ENCODE measurements at regions not wholly inside any gene's neighbourhood (a gene's known extent, or its start where the extent isn't known, plus 50 kb on each side); places are given as distances from the start of the nearest gene placed in this dataset.

DNA sequence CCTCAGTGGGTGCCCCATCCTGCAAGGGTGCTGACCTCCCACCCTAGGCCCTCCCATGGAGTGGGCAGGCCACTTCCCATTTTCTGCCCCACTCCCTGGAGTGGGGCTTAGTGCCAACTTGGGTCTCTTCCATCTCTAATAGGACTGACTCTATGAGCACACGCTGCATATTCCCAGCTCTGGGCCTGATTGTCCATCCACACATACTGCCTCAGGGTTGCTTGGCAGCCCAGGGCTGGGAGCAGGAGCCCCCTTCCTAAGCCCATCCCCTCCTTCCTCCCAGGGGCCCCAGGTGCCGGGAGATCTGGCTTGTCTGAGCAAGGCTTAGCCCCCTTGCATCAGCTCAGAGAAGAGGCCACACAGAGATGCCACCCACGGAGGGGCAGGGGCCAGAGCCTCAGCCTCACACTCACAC is 55.1 kb downstream of the PJA1 start:
- DNase-seq (ENCODE audit: low spot score), result no peak

DNA sequence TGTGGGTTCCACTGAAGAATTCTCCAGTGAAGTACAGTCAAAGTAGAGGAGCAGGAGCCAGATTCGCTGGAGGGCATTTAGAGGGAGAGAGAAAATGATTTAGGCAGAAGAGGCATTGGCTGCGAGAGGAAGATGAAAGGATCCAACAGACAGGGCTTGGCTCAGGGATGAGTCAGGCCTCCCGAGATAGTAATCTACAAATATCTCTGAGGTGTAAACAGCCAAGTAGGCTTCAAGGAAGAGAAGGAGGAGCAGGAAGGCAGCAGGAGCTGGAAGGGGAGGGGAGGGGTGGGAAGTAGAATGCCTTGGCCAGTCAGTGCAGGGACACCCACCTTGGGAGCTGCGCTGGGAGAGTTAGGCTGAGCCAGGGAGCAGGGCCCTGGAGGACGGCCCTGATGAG is 55.5 kb downstream of the PJA1 start:
- DNase-seq (ENCODE audit: low spot score), result peak; percentile 58

DNA sequence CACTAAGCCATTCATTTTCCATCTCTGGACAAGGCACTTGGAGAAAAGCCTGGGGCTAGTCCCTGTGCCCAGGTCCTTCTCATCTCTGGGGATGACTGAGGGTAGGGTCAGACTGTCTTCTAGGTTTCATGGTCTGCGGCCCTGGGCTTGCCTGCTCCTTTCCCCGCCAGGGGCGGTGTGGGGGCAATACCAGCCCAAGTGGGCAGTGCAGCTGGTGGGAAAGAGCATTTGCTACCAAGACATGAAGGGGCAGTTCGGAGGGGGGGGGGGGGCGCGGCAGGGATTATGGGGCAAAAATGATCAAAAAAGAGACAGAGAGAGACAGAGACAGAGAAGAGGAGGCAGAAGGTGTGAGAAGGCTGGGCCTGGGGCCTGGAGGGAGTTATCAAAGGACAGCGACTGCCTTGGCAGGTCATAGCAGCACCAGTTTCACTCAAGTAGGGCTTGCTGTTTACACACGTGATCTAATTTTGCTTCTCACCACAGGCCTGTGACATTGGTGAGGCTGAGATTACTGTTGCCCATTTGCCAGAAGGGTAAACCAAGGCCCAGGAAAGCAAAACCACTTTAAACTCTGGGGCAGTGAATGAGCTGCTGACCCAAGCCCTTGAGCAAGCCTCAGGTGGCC is 56.1 kb downstream of the PJA1 start:
- DNase-seq (ENCODE audit: low spot score), result no peak

GRCh38 chrX:69107747-69108401 is 57.4 kb downstream of the PJA1 start:
- DNase-seq (ENCODE audit: low spot score), result no peak

- no peak for DNase-seq (ENCODE audit: low spot score)
Measured at GRCh38 chrX:69107231-69107739, 58.0 kb downstream of the PJA1 start.

- DNase-seq (ENCODE audit: low spot score), result no peak
Measured at GRCh38 chrX:69104756-69105434, 60.4 kb downstream of the PJA1 start.

GRCh38 chrX:69103539-69103938 is 61.7 kb downstream of the PJA1 start:
- no peak for DNase-seq (ENCODE audit: low spot score)

GRCh38 chrX:69102612-69103194 is 62.5 kb downstream of the PJA1 start:
- no peak for DNase-seq (ENCODE audit: low spot score)

GRCh38 chrX:69101683-69102251 is 63.5 kb downstream of the PJA1 start:
- DNase-seq (ENCODE audit: low spot score), result no peak

DNA sequence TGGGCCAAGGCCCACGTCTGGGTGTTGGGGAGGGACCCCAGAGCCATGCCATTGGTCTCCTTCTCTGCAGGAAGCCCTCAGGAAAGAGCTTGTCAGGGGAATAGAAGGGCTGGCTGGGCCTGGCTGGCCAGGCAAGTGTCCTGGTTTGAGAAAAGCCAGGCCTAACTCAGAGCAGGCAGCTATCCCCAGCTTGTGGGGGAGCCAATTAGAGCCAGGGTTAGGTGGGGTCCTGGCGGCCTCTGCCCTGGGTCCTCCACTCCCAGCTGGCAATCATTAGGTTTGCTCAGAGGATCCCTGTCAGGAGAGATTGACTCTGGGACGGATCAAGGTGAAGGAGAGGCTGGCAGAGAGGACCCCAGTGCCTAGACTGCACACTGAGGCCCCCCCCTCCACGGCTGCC is 64.8 kb downstream of the PJA1 start:
- no peak for DNase-seq (ENCODE audit: low spot score)

DNA sequence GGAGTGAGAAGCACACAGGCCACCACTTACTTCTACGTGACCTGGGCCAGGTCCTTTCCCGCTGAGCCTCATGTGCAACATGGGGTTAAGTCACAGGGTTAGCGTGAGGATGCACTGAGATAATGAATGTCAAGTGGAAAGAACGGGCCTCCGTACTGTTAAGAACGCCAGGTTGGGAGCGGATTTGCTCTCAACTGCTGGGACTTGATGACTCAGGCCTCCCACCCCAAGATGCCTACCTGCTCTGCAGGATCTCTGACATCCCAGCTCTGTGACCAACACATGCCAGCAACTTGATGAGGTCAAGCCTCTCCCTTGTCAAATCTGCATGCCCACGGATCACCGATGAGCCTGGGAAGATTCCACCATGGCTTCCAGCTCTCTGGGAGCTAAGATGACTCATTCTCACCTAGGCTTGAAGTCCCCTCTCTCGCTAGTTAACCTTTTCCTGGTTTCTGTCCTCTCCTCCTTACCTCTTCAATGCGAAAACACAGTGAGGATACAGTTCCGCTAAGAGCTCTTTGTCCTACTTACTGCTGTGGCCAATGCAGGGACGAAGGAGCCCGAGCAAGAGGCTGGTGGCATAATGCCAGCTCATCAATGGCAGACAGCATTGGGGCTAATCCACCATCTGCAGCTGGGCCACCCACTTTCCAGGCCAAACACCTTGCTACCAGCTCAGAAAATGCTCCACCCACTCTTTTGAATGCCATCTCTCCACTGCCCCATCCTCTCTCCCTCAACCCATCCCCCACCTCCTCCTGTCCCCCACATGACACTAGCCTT is 67.6 kb downstream of the PJA1 start:
- no peak for DNase-seq (ENCODE audit: low spot score)

GRCh38 chrX:69096963-69097362 is 68.3 kb downstream of the PJA1 start:
- no peak for DNase-seq (ENCODE audit: low spot score)

GRCh38 chrX:69094977-69095669 is 70.1 kb downstream of the PJA1 start:
- no peak for DNase-seq (ENCODE audit: low spot score)

DNA sequence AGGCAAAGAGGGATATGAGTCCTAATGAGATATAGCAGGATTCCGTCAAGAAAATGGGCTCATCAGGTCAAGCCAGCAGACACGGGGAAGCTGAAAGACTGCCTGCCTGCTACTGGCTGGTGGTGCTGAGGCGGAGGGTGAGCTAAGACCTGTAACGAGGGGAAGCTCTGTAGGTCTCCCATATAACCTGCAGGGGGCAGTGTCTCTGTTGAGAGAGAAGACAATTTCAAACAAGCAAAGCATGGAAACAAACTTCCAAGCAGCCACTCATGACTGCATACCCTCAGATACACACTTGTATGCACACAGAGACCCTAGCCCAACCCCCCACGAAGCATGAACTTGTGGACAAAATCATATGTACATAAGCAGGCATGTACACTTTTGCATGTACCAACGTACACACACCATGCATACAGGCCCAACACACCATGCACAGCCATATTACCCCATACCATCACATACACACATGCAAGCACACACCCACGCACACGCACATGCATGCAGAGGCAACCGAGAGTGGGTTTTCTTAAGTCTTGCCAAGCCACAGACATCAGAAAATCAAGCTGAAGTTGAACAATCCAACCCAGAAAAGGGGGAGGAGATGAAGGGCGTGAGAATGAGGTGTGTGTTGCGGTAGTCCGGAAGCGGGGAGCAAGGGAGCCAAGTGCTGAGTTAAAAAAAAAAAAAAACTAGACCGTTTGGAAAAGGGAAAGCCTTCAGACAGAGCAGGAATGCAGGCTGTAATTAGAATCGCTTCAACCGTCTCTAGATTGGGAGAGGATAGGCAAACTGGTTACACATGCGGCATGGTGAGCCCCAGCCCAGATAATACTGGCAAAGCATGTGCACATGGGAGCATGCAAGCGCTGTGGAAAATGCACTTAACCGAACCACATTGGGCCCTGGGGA is 71.0 kb downstream of the PJA1 start:
- DNase-seq (ENCODE audit: low spot score), result peak; percentile 1

DNA sequence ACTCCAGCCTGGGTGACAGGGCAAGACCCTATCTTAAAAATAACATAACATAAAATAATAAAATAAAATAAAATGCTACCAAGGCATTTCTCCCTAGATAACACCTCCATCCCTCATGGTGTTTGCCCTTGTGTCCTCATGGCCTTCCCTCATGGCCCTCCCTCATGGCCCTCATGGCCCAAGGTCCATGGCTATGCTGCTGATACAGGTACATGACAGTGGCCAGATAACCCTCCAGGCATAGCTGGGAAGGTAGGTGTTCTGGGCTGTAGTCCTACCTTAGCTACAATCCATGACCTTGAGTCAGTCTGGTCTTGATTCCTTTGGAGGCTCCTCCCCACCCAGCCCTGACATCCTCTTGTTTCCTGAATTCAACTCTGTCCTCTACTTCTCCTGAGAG is 75.2 kb downstream of the PJA1 start:
- no peak for DNase-seq (ENCODE audit: low spot score)

DNA sequence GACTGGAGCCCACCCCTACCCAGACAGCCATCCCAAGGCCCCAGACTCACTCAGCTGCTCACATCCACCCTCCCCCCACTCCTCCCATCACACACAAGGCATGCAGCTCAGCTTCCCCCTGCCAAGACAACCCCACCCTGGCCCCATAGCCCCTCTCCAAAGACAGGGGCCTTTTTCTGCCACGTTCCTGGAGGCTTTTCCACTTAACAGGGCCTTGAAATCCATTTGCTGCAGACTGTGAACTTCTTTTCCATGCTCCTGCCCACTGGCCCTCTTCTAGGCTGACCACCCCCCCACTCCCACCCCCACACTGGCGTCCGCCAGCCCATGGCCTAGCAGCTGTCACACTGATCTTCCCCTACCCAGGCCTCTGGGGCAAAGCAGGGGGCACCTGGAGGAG is 76.0 kb downstream of the PJA1 start:
- DNase-seq (ENCODE audit: low spot score), result no peak

GRCh38 chrX:69088171-69088938 is 76.9 kb downstream of the PJA1 start:
- no peak for DNase-seq (ENCODE audit: low spot score)

- no peak for DNase-seq (ENCODE audit: low spot score)
Measured at GRCh38 chrX:69085826-69086225, 79.4 kb downstream of the PJA1 start.

- DNase-seq (ENCODE audit: low spot score), result no peak
Measured at GRCh38 chrX:69085151-69085550, 80.1 kb downstream of the PJA1 start.
